IPS-18c (cell line): ENCODE measurements at regions not wholly inside any gene's neighbourhood (a gene's known extent, or its start where the extent isn't known, plus 50 kb on each side); places are given as distances from the start of the nearest gene placed in this dataset.
"Not testable (repeated sequence)": the region's sequence is repeated elsewhere in the genome, so short reads cannot be mapped to it uniquely, and the experiment has no call there.

Experiments
- H3K4me3 ChIP-seq: 2 replicates; pipeline ENCODE4 v1.7.0; 2013; ENCODE audit warnings: low read depth, mild to moderate bottlenecking, low read length, moderate library complexity; ENCODE audit not compliant: insufficient read depth
- H3K9me3 ChIP-seq: one replicate; pipeline ENCODE4 v1.6.1; 2013; ENCODE audit warnings: mild to moderate bottlenecking, low read length, moderate library complexity; ENCODE audit not compliant: control insufficient read depth, insufficient read depth

- H3K4me3 ChIP-seq = no peak overlapping the region
- no peaks in the 10 kb centered on the region for H3K9me3 ChIP-seq
Measured at GRCh38 chr12:84412226-84412625, 500.4 kb downstream of the SLC6A15 start.

GRCh38 chr12:84411031-84411430 lies 501.6 kb downstream of the SLC6A15 start:
- Histone ChIP-seq H3K4me3 (no peak overlapping the region), H3K9me3 (no peaks in the 10 kb centered on the region)

GRCh38 chr12:84408936-84409335 lies 503.7 kb downstream of the SLC6A15 start:
- Histone ChIP-seq H3K4me3 (no peak overlapping the region), H3K9me3 (no peaks in the 10 kb centered on the region)

GRCh38 chr12:84406720-84407119 lies 505.9 kb downstream of the SLC6A15 start:
- not testable (repeated sequence) for H3K9me3 ChIP-seq, H3K4me3 ChIP-seq

- no peak overlapping the region for H3K4me3 ChIP-seq
- H3K9me3 ChIP-seq = no peaks in the 10 kb centered on the region
Measured at GRCh38 chr12:84397846-84398245, 514.8 kb downstream of the SLC6A15 start.

- Histone ChIP-seq H3K4me3 (no peak overlapping the region), H3K9me3 (peaks cover 2% of the 10 kb centered on the region)
Measured at GRCh38 chr12:84397263-84397662, 515.3 kb downstream of the SLC6A15 start.

GRCh38 chr12:84391176-84391575 lies 521.4 kb downstream of the SLC6A15 start:
- not testable (repeated sequence) for H3K4me3 ChIP-seq, H3K9me3 ChIP-seq

- no peak overlapping the region for H3K4me3 ChIP-seq
Measured at GRCh38 chr12:84384384-84384783, 528.2 kb downstream of the SLC6A15 start.

GRCh38 chr12:84382486-84382885 lies 530.1 kb downstream of the SLC6A15 start:
- not testable (repeated sequence) for H3K4me3 ChIP-seq, H3K9me3 ChIP-seq

More at GRCh38 chr12:84384384-84384783, 528.2 kb downstream of the SLC6A15 start:
- no peaks in the 10 kb centered on the region for H3K9me3 ChIP-seq

GRCh38 chr12:84376320-84376719 lies 536.3 kb downstream of the SLC6A15 start:
- Histone ChIP-seq H3K4me3 (no peak overlapping the region), H3K9me3 (no peaks in the 10 kb centered on the region)

- Histone ChIP-seq H3K9me3 (no peaks in the 10 kb centered on the region), H3K4me3 (no peak overlapping the region)
Measured at GRCh38 chr12:84375449-84376170, 537.0 kb downstream of the SLC6A15 start.

GRCh38 chr12:84362552-84362897 lies 550.1 kb downstream of the SLC6A15 start:
- H3K9me3 ChIP-seq = no peaks in the 10 kb centered on the region
- no peak overlapping the region for H3K4me3 ChIP-seq

GRCh38 chr12:84361651-84362551 lies 550.7 kb downstream of the SLC6A15 start:
- H3K4me3 ChIP-seq = no peak overlapping the region
- no peaks in the 10 kb centered on the region for H3K9me3 ChIP-seq

- Histone ChIP-seq H3K9me3 (no peaks in the 10 kb centered on the region), H3K4me3 (no peak overlapping the region)
Measured at GRCh38 chr12:84357314-84357713, 555.3 kb downstream of the SLC6A15 start.

- H3K4me3 ChIP-seq = no peak overlapping the region; the same call in 1 of the 2 replicates
- no peaks in the 10 kb centered on the region for H3K9me3 ChIP-seq
Measured at GRCh38 chr12:84356224-84356623, 556.4 kb downstream of the SLC6A15 start.

GRCh38 chr12:84355561-84355960 lies 557.0 kb downstream of the SLC6A15 start:
- Histone ChIP-seq H3K9me3 (no peaks in the 10 kb centered on the region), H3K4me3 (no peak overlapping the region)

- no peak overlapping the region for H3K4me3 ChIP-seq
- H3K9me3 ChIP-seq = no peaks in the 10 kb centered on the region
Measured at GRCh38 chr12:84348582-84348981, 564.0 kb downstream of the SLC6A15 start.

- H3K4me3 ChIP-seq = no peak overlapping the region
- no peaks in the 10 kb centered on the region for H3K9me3 ChIP-seq
Measured at GRCh38 chr12:84341467-84342193, 571.0 kb downstream of the SLC6A15 start.
